ENCODE measurements at regions not wholly inside any gene's neighbourhood (a gene's known extent, or its start where the extent isn't known, plus 50 kb on each side); places are given as distances from the start of the nearest gene placed in this dataset.

DNA sequence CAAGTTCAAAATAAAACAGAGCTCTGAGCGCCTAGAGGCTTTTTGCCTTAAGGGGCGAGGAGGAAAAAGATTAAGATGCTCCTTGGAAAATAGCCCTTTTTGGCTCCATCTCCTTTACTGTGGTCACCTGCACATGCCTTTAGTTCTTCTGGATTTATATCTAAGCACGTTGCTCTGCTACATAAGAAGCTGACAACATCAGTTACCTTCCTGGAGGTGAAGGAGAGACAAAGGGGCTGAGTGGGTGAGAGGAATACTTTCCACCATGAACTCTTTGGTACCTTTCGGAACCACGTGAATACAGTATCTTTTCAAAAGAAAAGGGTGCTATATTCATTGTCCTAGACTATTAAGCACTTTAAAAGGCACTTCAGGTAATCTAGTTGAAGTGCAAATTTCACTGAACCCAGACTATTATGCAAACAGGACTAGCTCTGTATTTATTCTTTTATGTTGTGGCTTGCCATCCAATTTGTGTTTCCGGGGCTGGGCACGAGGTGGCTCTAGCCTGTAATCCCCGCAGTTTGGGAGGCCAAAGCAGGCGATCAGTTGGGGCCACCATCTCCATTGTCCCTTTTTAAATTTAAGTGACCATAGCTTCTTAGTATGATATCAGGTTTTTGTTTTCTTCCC is 201.5 kb downstream of the TM9SF2 start:
- in situ Hi-C loops (cut with HindIII; ENCODE audit: low sequenced_read_pairs): no loop called here
- no peak overlapping the region for H3K4me3 ChIP-seq (ENCODE audit: low read depth, low read length)
- TF ChIP-seq, protein P1, sequence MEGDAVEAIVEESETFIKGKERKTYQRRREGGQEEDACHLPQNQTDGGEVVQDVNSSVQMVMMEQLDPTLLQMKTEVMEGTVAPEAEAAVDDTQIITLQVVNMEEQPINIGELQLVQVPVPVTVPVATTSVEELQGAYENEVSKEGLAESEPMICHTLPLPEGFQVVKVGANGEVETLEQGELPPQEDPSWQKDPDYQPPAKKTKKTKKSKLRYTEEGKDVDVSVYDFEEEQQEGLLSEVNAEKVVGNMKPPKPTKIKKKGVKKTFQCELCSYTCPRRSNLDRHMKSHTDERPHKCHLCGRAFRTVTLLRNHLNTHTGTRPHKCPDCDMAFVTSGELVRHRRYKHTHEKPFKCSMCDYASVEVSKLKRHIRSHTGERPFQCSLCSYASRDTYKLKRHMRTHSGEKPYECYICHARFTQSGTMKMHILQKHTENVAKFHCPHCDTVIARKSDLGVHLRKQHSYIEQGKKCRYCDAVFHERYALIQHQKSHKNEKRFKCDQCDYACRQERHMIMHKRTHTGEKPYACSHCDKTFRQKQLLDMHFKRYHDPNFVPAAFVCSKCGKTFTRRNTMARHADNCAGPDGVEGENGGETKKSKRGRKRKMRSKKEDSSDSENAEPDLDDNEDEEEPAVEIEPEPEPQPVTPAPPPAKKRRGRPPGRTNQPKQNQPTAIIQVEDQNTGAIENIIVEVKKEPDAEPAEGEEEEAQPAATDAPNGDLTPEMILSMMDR (IDR thresholded peaks at IDR 0.05; ENCODE audit: low read depth, low read length): no peak
- DNase-seq (ENCODE audit: low read depth, low spot score): no peak

- no peak overlapping the region for H3K4me3 ChIP-seq (ENCODE audit: low read depth, low read length)
- TF ChIP-seq, protein P1 (IDR thresholded peaks at IDR 0.05; ENCODE audit: low read depth, low read length): no peak
- in situ Hi-C loops (cut with HindIII; ENCODE audit: low sequenced_read_pairs): no loop called here
- DNase-seq (ENCODE audit: low read depth, low spot score): no peak
Measured at GRCh38 chr13:99700468-99700867, 199.2 kb downstream of the TM9SF2 start.

GRCh38 chr13:99698816-99699099 is 197.5 kb downstream of the TM9SF2 start:
- no peak overlapping the region for H3K4me3 ChIP-seq (ENCODE audit: low read depth, low read length)
- TF ChIP-seq, protein P1 (IDR thresholded peaks at IDR 0.05; ENCODE audit: low read depth, low read length): no peak
- DNase-seq (ENCODE audit: low read depth, low spot score): no peak
- in situ Hi-C loops (cut with HindIII; ENCODE audit: low sequenced_read_pairs): no loop called here

DNA sequence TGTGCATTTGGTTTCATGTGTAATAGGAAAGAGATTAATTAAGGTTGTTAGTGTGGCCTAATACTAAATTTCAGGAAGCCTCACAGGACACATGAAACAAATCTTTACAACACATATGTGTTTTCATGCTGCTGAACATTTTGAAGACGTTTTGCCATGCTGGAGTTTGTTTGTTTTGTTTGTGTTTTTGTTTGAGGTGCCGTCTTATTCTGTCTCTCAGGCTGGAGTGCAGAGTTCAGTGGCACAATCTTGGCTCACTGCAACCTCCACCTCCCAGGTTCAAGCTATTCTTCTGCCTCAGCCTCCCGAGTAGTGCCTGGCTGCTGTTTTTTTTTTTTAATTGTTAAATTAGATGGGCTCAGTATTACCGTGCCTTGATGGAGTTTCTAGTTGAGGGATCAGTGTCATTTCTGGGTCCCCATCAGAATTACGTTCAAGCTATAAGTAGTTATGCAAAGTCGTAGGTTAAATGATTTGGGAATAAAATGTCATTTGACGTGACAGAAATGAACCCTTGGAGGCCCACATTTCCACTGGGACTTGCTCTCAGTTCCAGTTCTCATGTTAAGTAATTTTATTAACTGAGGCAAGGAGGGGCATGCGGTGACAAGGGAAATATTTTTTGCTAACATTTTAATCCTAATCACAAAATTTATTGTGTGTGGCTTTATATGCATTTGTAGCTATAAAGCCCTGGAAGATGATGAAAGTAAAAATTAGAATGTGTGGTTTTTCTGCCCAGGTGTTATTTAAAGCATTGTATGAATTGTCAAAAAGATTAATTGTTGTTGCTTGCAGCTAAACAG is 196.9 kb downstream of the TM9SF2 start:
- TF ChIP-seq, protein P1 (IDR thresholded peaks at IDR 0.05; ENCODE audit: low read depth, low read length): no peak
- no peak overlapping the region for H3K4me3 ChIP-seq (ENCODE audit: low read depth, low read length)
- no peak for DNase-seq (ENCODE audit: low read depth, low spot score)
- in situ Hi-C loops (cut with HindIII; ENCODE audit: low sequenced_read_pairs): no loop called here

- H3K4me3 ChIP-seq (ENCODE audit: low read depth, low read length): no peak overlapping the region
- in situ Hi-C loops (cut with HindIII; ENCODE audit: low sequenced_read_pairs): no loop called here
- DNase-seq (ENCODE audit: low read depth, low spot score): no peak
- TF ChIP-seq, protein P1 (IDR thresholded peaks at IDR 0.05; ENCODE audit: low read depth, low read length): no peak
Measured at GRCh38 chr13:99695857-99696256, 194.6 kb downstream of the TM9SF2 start.

DNA sequence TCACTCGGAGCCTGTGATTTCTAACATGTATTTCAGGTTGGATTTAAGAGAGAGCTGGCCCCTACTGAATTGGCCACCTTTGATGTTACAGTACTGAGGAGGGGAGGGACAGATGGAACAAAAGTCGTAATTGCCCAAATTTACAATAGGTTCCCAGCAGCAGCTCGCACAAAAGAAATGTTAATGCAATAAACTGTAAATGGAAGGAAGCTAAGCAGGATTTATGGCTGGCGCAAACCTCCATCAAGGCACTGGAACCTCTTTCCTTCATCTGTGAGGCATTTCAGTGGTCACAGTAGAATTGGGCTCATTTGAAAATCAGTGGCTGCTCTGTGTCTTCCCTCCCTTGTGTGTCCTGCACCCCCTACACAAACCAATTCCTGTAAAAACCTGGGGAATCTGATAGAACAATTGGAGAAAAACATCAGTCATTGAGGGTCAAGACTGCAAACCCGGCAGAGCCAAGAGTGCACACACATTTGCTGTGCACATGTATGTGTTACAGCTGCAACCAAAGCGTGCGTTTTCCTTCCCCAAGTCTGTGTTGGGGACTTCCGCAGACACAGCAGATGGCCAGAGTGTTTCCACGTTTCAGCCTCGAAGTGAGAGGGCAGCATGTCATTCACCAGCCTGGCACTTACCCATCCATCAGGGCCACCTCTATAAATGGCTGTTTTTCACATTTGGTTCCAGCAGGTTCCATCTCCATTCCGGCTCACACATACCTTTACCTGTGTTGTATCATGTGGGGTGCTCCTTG is 192.8 kb downstream of the TM9SF2 start:
- in situ Hi-C loops (cut with HindIII; ENCODE audit: low sequenced_read_pairs): no loop called here
- H3K4me3 ChIP-seq (ENCODE audit: low read depth, low read length): no peak overlapping the region
- TF ChIP-seq, protein P1 (IDR thresholded peaks at IDR 0.05; ENCODE audit: low read depth, low read length): no peak
- no peak for DNase-seq (ENCODE audit: low read depth, low spot score)
